Neural progenitor cell (in vitro differentiated cells): ENCODE measurements at regions not wholly inside any gene's neighbourhood (a gene's known extent, or its start where the extent isn't known, plus 50 kb on each side); places are given as distances from the start of the nearest gene placed in this dataset.

Experiments used
- DNase-seq: peaks from one replicate; pipeline ENCODE4 v3.0.0-alpha.2; 2016; ENCODE audit warnings: low spot score
- H2AFZ ChIP-seq: fragments of 200-600 bp; sonication (generic); replicated peaks from 2 replicates; pipeline ENCODE4 v1.6.1; 2016; ENCODE audit warnings: antibody characterized with exemption
- H3F3A ChIP-seq: fragments of 200-600 bp; sonication (generic); 2 replicates; pipeline ENCODE4 v1.6.1; 2016; ENCODE audit warnings: antibody characterized with exemption, low read depth
- H3K27ac ChIP-seq: fragments of 200-600 bp; sonication (generic); 2 replicates; pipeline ENCODE4 v1.5.1; 2016; ENCODE audit warnings: mild to moderate bottlenecking
- H3K27me3 ChIP-seq: fragments of 200-600 bp; sonication (generic); 2 replicates; pipeline ENCODE4 v1.6.1; 2016; ENCODE audit warnings: mild to moderate bottlenecking, moderate library complexity
- H3K36me3 ChIP-seq: fragments of 200-600 bp; sonication (generic); 2 replicates; pipeline ENCODE4 v1.5.1; 2016
- H3K4me1 ChIP-seq: fragments of 200-600 bp; sonication (generic); 2 replicates; pipeline ENCODE4 v1.6.1; 2016; ENCODE audit warnings: mixed run types
- H3K4me2 ChIP-seq: fragments of 200-600 bp; sonication (generic); 2 replicates; pipeline ENCODE4 v1.6.1; 2016
- H3K4me3 ChIP-seq: fragments of 200-600 bp; sonication (generic); 2 replicates; pipeline ENCODE4 v1.5.1; 2016
- H3K79me2 ChIP-seq: fragments of 200-600 bp; sonication (generic); 2 replicates; pipeline ENCODE4 v1.6.1; 2016; ENCODE audit warnings: low read depth
- H3K9ac ChIP-seq: fragments of 200-600 bp; sonication (generic); 2 replicates; pipeline ENCODE4 v1.6.1; 2016
- H3K9me3 ChIP-seq: fragments of 200-600 bp; sonication (generic); 2 replicates; pipeline ENCODE4 v1.5.1; 2016; ENCODE audit warnings: low read depth
- H4K20me1 ChIP-seq: fragments of 200-600 bp; sonication (generic); 2 replicates; pipeline ENCODE4 v1.6.1; 2016; ENCODE audit warnings: low read depth
- H3K27ac Mint-ChIP-seq: 3 replicates; pipeline ENCODE4 v1.8.0; 2021; ENCODE audit warnings: mixed read lengths
- H3K27me3 Mint-ChIP-seq: 2 replicates; pipeline ENCODE4 v1.8.0; 2022; ENCODE audit warnings: low read depth, mild to moderate bottlenecking, inconsistent platforms, moderate library complexity, mixed read lengths; ENCODE audit not compliant: insufficient read depth
- H3K36me3 Mint-ChIP-seq: 3 replicates; pipeline ENCODE4 v1.8.0; 2021; ENCODE audit warnings: mixed read lengths
- H3K4me1 Mint-ChIP-seq: 3 replicates; pipeline ENCODE4 v1.8.0; 2021; ENCODE audit warnings: mixed read lengths
- H3K4me3 Mint-ChIP-seq: 3 replicates; pipeline ENCODE4 v1.8.0; 2021; ENCODE audit warnings: mild to moderate bottlenecking, moderate library complexity, mixed read lengths
- H3K9me3 Mint-ChIP-seq: 3 replicates; pipeline ENCODE4 v1.8.0; 2020; ENCODE audit warnings: mixed read lengths
- CTCF ChIP-seq: fragments of 200-600 bp; sonication (generic); IDR thresholded peaks from 2 replicates; pipeline ENCODE4 v1.5.1; 2017; ENCODE audit warnings: antibody characterized with exemption, mild to moderate bottlenecking
- EZH2 ChIP-seq: fragments of 200-600 bp; sonication (generic); IDR thresholded peaks from 2 replicates; pipeline ENCODE4 v1.6.1; 2017; ENCODE audit warnings: antibody characterized with exemption, mild to moderate bottlenecking, moderate library complexity
- EZH2phosphoT487 ChIP-seq: fragments of 200-600 bp; sonication (generic); IDR thresholded peaks from 2 replicates; pipeline ENCODE4 v1.6.1; 2017; ENCODE audit warnings: antibody characterized with exemption

GRCh38 chr10:15451137-15452094 is 80.3 kb upstream of the FAM171A1 start:
- H3K4me1 Mint-ChIP-seq = peaks cover 20% of the 10 kb centered on the region
- no peak overlapping the region for H3K4me3 Mint-ChIP-seq
- DNase-seq = no peak
- H2AFZ ChIP-seq = no peak overlapping the region
- no peaks in the 10 kb centered on the region for H3K79me2 ChIP-seq
- TF ChIP-seq EZH2phosphoT487 (no peak), EZH2 (no peak), CTCF (no peak)
- H3K27ac Mint-ChIP-seq = no peak overlapping the region
- no peaks in the 10 kb centered on the region for H3F3A ChIP-seq
- H3K9me3 Mint-ChIP-seq = peaks cover 2% of the 10 kb centered on the region
- no peak overlapping the region for H3K4me3 ChIP-seq
- H3K27ac ChIP-seq = no peak overlapping the region
- H3K36me3 ChIP-seq = no peaks in the 10 kb centered on the region
- no peaks in the 10 kb centered on the region for H3K9me3 ChIP-seq
- no peaks in the 10 kb centered on the region for H4K20me1 ChIP-seq
- peaks cover 9% of the 10 kb centered on the region for H3K27me3 Mint-ChIP-seq
- H3K36me3 Mint-ChIP-seq = no peaks in the 10 kb centered on the region
- H3K27me3 ChIP-seq = peaks cover 4% of the 10 kb centered on the region
- no peak overlapping the region for H3K9ac ChIP-seq
- H3K4me1 ChIP-seq = peaks cover 16% of the 10 kb centered on the region
- H3K4me2 ChIP-seq = no peak overlapping the region

DNA sequence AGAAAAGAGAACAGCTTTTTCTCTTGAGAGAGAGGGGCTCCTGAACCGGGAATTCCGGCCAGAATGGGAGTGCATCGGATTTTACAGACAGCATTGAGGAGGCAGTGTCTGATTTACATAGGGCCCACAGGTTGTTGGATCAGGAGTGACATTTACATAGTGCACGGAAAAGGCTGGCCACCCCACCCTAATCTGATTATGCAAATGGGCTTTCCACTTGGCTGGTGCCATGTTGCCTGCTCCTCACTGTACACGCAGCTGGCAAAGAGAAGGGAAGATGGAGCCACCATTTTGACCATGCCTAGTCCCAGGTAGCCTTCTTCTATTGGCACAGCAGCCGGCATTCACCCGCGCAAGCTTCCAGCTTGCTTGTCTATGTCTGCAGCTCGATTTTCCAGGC is 77.5 kb upstream of the FAM171A1 start:
- peaks cover 2% of the 10 kb centered on the region for H3K9me3 Mint-ChIP-seq
- H3K4me1 Mint-ChIP-seq = peaks cover 33% of the 10 kb centered on the region
- H3K9me3 ChIP-seq = no peaks in the 10 kb centered on the region
- H3K36me3 Mint-ChIP-seq = no peaks in the 10 kb centered on the region
- peak overlapping the region; percentile 17 for H3K4me2 ChIP-seq
- no peaks in the 10 kb centered on the region for H3K79me2 ChIP-seq
- peaks cover 9% of the 10 kb centered on the region for H3K27me3 Mint-ChIP-seq
- no peak overlapping the region for H3K27ac ChIP-seq
- H4K20me1 ChIP-seq = no peaks in the 10 kb centered on the region
- H3K4me1 ChIP-seq = peaks cover 11% of the 10 kb centered on the region
- no peaks in the 10 kb centered on the region for H3K36me3 ChIP-seq
- no peak for TF ChIP-seq CTCF
- TF ChIP-seq EZH2 = no peak
- H3K9ac ChIP-seq = no peak overlapping the region
- no peak overlapping the region for H3K4me3 ChIP-seq
- peaks cover 4% of the 10 kb centered on the region for H3K27me3 ChIP-seq
- H3K4me3 Mint-ChIP-seq = no peak overlapping the region
- no peak overlapping the region for H2AFZ ChIP-seq
- H3F3A ChIP-seq = no peaks in the 10 kb centered on the region
- peak; percentile 51 for DNase-seq
- no peak overlapping the region for H3K27ac Mint-ChIP-seq

DNA sequence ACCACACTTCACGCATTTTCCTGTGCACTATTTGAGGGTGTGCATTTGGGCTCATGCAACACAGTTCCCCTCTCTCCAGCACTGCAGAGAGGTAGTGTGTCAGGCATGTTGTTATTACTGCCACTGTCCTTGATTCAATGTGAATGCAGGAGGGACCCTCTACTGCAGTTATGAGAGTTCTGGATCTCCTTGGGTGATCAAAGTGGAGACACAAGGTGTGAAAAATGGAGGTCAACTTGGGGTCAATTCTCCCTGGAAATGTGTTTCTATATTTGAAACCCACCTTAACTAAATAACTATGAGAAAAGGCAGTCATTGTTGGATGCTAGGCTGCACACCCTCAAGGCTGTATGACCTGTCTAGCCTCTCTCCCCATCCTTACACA is 73.9 kb upstream of the FAM171A1 start:
- no peak overlapping the region for H3K4me2 ChIP-seq
- peaks cover 5% of the 10 kb centered on the region for H3K4me1 ChIP-seq
- no peak overlapping the region for H3K27ac ChIP-seq
- no peak overlapping the region for H2AFZ ChIP-seq
- no peak overlapping the region for H3K4me3 ChIP-seq
- peaks cover 25% of the 10 kb centered on the region for H3K4me1 Mint-ChIP-seq
- no peaks in the 10 kb centered on the region for H3K79me2 ChIP-seq
- DNase-seq = no peak
- no peaks in the 10 kb centered on the region for H3F3A ChIP-seq
- TF ChIP-seq EZH2phosphoT487 (no peak), EZH2 (no peak), CTCF (no peak)
- H3K27me3 ChIP-seq = no peaks in the 10 kb centered on the region
- H3K27ac Mint-ChIP-seq = no peak overlapping the region
- H3K9me3 Mint-ChIP-seq = peaks cover 2% of the 10 kb centered on the region
- H4K20me1 ChIP-seq = no peaks in the 10 kb centered on the region
- H3K27me3 Mint-ChIP-seq = peaks cover 6% of the 10 kb centered on the region
- no peaks in the 10 kb centered on the region for H3K36me3 Mint-ChIP-seq
- no peak overlapping the region for H3K9ac ChIP-seq
- no peak overlapping the region for H3K4me3 Mint-ChIP-seq
- no peaks in the 10 kb centered on the region for H3K9me3 ChIP-seq
- H3K36me3 ChIP-seq = no peaks in the 10 kb centered on the region
